GM12878 (cell line): ENCODE measurements at regions not wholly inside any gene's neighbourhood (a gene's known extent, or its start where the extent isn't known, plus 50 kb on each side); places are given as distances from the start of the nearest gene placed in this dataset.
A peak's percentile ranks its signal among the peaks of the same experiment; 100 is the strongest.

Experiments
- ATAC-seq: fragments of 200-7000 bp; cut with Tn5 transposase; 3 replicates; pipeline ENCODE4 v1.9.1; 2020; ENCODE audit warnings: mild to moderate bottlenecking, moderate library complexity
- BruUV-seq: library from RNA; stranded (reverse); fragments of 400-500 nt; replicated peaks from 2 replicates; lab custom pipeline; 2021; lab: Mats Ljungman, UMichigan
- CTCF ChIA-PET: fragments of 300-600 bp; sonication (Branson Sonifier 250); formaldehyde crosslinking; extraction: SDS; loops from one replicate; lab custom pipeline; 2021; ENCODE audit warnings: inconsistent platforms; lab: Yijun Ruan, JAX
- POLR2A ChIA-PET: fragments of 350-600 bp; formaldehyde crosslinking; extraction: SDS; loops from one replicate; lab custom pipeline; 2021; ENCODE audit warnings: inconsistent platforms; lab: Charles Lee
- RAD21 ChIA-PET: fragments of 300-600 bp; sonication (Branson Sonifier 250); formaldehyde crosslinking; loops from one replicate; lab custom pipeline; 2023; ENCODE audit warnings: antibody characterized with exemption; ENCODE audit not compliant: unreplicated experiment; lab: Charles Lee
- SMC1A ChIA-PET: fragments of 300-600 bp; sonication (Branson Sonifier 250); formaldehyde crosslinking; loops from one replicate; lab custom pipeline; 2023; ENCODE audit not compliant: unreplicated experiment, uncharacterized antibody; lab: Charles Lee
- DNase-seq: peaks from one replicate; pipeline ENCODE4 v3.0.0-alpha.2; 2011; ENCODE audit warnings: low read depth, low spot score
- FAIRE-seq: peaks from 3 replicates; lab custom pipeline; 2011; peaks lifted over from hg19 to GRCh38; lab: Jason Lieb, UNC
- H2AFZ ChIP-seq: 2 replicates; pipeline ENCODE4 v1.6.0; 2011; ENCODE audit warnings: low read depth, low read length, control low read depth; ENCODE audit not compliant: control insufficient read depth
- H3K27ac ChIP-seq: 2 replicates; pipeline ENCODE4 v1.5.1; 2011; ENCODE audit warnings: control low read depth; ENCODE audit not compliant: control insufficient read depth, insufficient read depth
- H3K27me3 ChIP-seq, 2 experiments: replicated peaks in 1 of 2; 2 replicates each; pipeline versions ENCODE4 v1.6.0 to v1.6.1; 2011; ENCODE audit warnings: low read length in 1 of 2; ENCODE audit not compliant: control insufficient read depth in 2 of 2, insufficient read depth in 2 of 2
- H3K36me3 ChIP-seq, 2 experiments: 2 replicates each; pipeline ENCODE4 v1.5.1; 2011; ENCODE audit warnings: low read length in 1 of 2; ENCODE audit not compliant: control insufficient read depth in 2 of 2, insufficient read depth in 2 of 2
- H3K4me1 ChIP-seq: 2 replicates; pipeline ENCODE4 v1.6.1; 2011; ENCODE audit warnings: mild to moderate bottlenecking, low read length, moderate library complexity, mixed read lengths; ENCODE audit not compliant: control insufficient read depth, insufficient read depth
- H3K4me2 ChIP-seq: 2 replicates; pipeline ENCODE4 v1.6.0; 2011; ENCODE audit warnings: control low read depth; ENCODE audit not compliant: control insufficient read depth, insufficient read depth
- H3K4me3 ChIP-seq: fragments of 200-600 bp; sonication (generic); 2 replicates; pipeline ENCODE4 v1.5.1; 2016
- H3K79me2 ChIP-seq: 2 replicates; pipeline ENCODE4 v1.6.0; 2011; ENCODE audit warnings: low read length; ENCODE audit not compliant: control insufficient read depth, insufficient read depth
- H3K9ac ChIP-seq: 2 replicates; pipeline ENCODE4 v1.8.0; 2011; ENCODE audit warnings: low read length, control low read depth, mixed read lengths; ENCODE audit not compliant: control insufficient read depth, insufficient read depth
- H3K9me3 ChIP-seq: replicated peaks from 3 replicates; pipeline ENCODE4 v1.5.1; 2011; ENCODE audit warnings: mild to moderate bottlenecking, low read length; ENCODE audit not compliant: control insufficient read depth, insufficient read depth
- H4K20me1 ChIP-seq: 2 replicates; pipeline ENCODE4 v1.6.0; 2011; ENCODE audit not compliant: control insufficient read depth, insufficient read depth
- CREM ChIP-seq: IDR thresholded peaks from 2 replicates; pipeline ENCODE4 v1.6.1; 2014; ENCODE audit warnings: antibody characterized with exemption, low read depth
- ETV6 ChIP-seq, 2 experiments: fragments of 450-650 bp in 1 of 2; IDR thresholded peaks in 1 of 2; conservative IDR thresholded peaks in 1 of 2; 2 replicates each; pipeline ENCODE4 v1.6.1; 2014; ENCODE audit warnings: antibody characterized with exemption in 1 of 2, borderline replicate concordance in 1 of 2, low read depth in 1 of 2, mild to moderate bottlenecking in 1 of 2, moderate library complexity in 1 of 2
- NRF1 ChIP-seq: conservative IDR thresholded peaks from 2 replicates; pipeline ENCODE4 v1.6.1; 2011; ENCODE audit warnings: mild to moderate bottlenecking, low read depth, low read length, improper control_type of control experiment
- RAD21 ChIP-seq: IDR thresholded peaks from 2 replicates; pipeline ENCODE4 v1.6.1; 2011; ENCODE audit warnings: mild to moderate bottlenecking, low read depth, low read length, moderate library complexity; ENCODE audit not compliant: insufficient read depth
- SRF ChIP-seq, 2 experiments: IDR thresholded peaks; 2 replicates each; pipeline ENCODE4 v1.6.1; 2011; ENCODE audit warnings: low read depth in 2 of 2, low read length in 2 of 2, mild to moderate bottlenecking in 1 of 2, moderate library complexity in 1 of 2
- TBL1XR1 ChIP-seq: IDR thresholded peaks from 2 replicates; pipeline ENCODE4 v1.6.1; 2012; ENCODE audit warnings: low read depth, low read length, improper control_type of control experiment
- ZSCAN29 ChIP-seq: fragments of 450-650 bp; IDR thresholded peaks from 2 replicates; pipeline ENCODE4 v1.6.1; 2017; ENCODE audit warnings: mild to moderate bottlenecking, moderate library complexity
- WGBS: methylation state at CpG from one replicate; pipeline ENCODE4 v1.1.6; 2016; ENCODE audit warnings: low lambda C conversion rate; ENCODE audit not compliant: insufficient replicate concordance, insufficient coverage; ENCODE audit errors: missing lambda C conversion rate; 5-methylcytosine and 5-hydroxymethylcytosine counted together
- in situ Hi-C: fragments of 300-500 bp; cut with MboI; formaldehyde crosslinking; loops from 9 replicates; pipeline ENCODE4 v1.14.3; 2018; ENCODE audit warnings: mixed read lengths
- intact Hi-C: fragments of 100-400 bp; cut with micrococcal nuclease; formaldehyde crosslinking; loops from one replicate; pipeline ENCODE4 v1.14.2; 2022; ENCODE audit not compliant: unreplicated experiment
- TF ChIP-seq, protein P1 (sequence below), 3 experiments: IDR thresholded peaks in 2 of 3; conservative IDR thresholded peaks in 1 of 3; 2 replicates each; pipeline ENCODE4 v1.5.1; 2011; ENCODE audit warnings: low read depth in 3 of 3, low read length in 3 of 3, mild to moderate bottlenecking in 3 of 3, control low read depth in 2 of 3, moderate library complexity in 2 of 3, inconsistent platforms in 1 of 3, mixed read lengths in 1 of 3; ENCODE audit not compliant: control insufficient read depth in 2 of 3, insufficient read depth in 1 of 3; ENCODE audit errors: extremely low read depth in 1 of 3
- TF ChIP-seq, protein P2 (sequence below): fragments of 450-650 bp; conservative IDR thresholded peaks from 2 replicates; pipeline ENCODE4 v1.6.1; 2017; ENCODE audit warnings: mild to moderate bottlenecking, moderate library complexity
- TF ChIP-seq, protein P3 (sequence below): IDR thresholded peaks from 2 replicates; pipeline ENCODE4 v1.6.1; 2012; ENCODE audit warnings: low read length, inconsistent platforms

GRCh38 chr14:71319666-71320065 is 412.4 kb downstream of the PCNX1 start:
- ChIA-PET SMC1A (no interaction called here), POLR2A (interaction anchor here (0.6 to 1.8 kb wide), 2 partner anchors 36 to 133 kb away, joined by 4 read pairs; no protein-coding TSS in a partner anchor), CTCF (interaction anchor here (1.1 to 3.0 kb wide), 2 partner anchors 181 to 433 kb away, joined by 3 to 8 read pairs; no protein-coding TSS in a partner anchor)

More at GRCh38 chr14:71319666-71320065, 412.4 kb downstream of the PCNX1 start:
- Histone ChIP-seq H2AFZ (peak overlapping the region; percentile 86), H4K20me1 (no peaks in the 10 kb centered on the region), H3K79me2 (peaks cover 41% of the 10 kb centered on the region), H3K4me1 (peaks cover 10% of the 10 kb centered on the region; the same call in 1 of the 2 replicates), H3K9me3 (no peaks in the 10 kb centered on the region), H3K27ac (peak overlapping the region; percentile 42; the same call in 1 of the 2 replicates), H3K9ac (0 out of 2 replicates have a peak overlapping the region, but pooled peaks have one; percentile 48), H3K4me3 (peak overlapping the region; percentile 98), H3K36me3 (no peaks in the 10 kb centered on the region), H3K27me3 (no peaks in the 10 kb centered on the region), H3K4me2 (peak overlapping the region; percentile 68)
- FAIRE-seq (no peak), ATAC-seq (peak; percentile 5), DNase-seq (no peak)
- BruUV-seq, result no TSS peak
- RAD21 ChIA-PET, result interaction anchor here (1.0 to 9.4 kb wide), 3 partner anchors 14 to 234 kb away, joined by 3 to 151 read pairs (median 4); no protein-coding TSS in a partner anchor
- WGBS, result 0% methylated on average over 5 of the region's 5 CpGs
- TF ChIP-seq NRF1 (no peak), CREM (no peak), TBL1XR1 (no peak), SRF (IDR thresholded peaks at IDR 0.05; ENCODE audit: low read depth in 2 of 2, low read length in 2 of 2) (0 out of 4 replicates have a peak, but pooled peaks of 1 of the 2 experiments have one; percentile 43), ZSCAN29 (no peak), ETV6 (conservative IDR thresholded peaks at IDR 0.05 in 1 of 2, IDR thresholded peaks at IDR 0.05 in 1 of 2; ENCODE audit: borderline replicate concordance in 1 of 2, low read depth in 1 of 2) (no peak), RAD21 (peak; percentile 32; the same call in 1 of the 2 replicates)
- TF ChIP-seq, protein P1, sequence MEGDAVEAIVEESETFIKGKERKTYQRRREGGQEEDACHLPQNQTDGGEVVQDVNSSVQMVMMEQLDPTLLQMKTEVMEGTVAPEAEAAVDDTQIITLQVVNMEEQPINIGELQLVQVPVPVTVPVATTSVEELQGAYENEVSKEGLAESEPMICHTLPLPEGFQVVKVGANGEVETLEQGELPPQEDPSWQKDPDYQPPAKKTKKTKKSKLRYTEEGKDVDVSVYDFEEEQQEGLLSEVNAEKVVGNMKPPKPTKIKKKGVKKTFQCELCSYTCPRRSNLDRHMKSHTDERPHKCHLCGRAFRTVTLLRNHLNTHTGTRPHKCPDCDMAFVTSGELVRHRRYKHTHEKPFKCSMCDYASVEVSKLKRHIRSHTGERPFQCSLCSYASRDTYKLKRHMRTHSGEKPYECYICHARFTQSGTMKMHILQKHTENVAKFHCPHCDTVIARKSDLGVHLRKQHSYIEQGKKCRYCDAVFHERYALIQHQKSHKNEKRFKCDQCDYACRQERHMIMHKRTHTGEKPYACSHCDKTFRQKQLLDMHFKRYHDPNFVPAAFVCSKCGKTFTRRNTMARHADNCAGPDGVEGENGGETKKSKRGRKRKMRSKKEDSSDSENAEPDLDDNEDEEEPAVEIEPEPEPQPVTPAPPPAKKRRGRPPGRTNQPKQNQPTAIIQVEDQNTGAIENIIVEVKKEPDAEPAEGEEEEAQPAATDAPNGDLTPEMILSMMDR (IDR thresholded peaks at IDR 0.05 in 2 of 3, conservative IDR thresholded peaks at IDR 0.05 in 1 of 3; ENCODE audit: control insufficient read depth in 2 of 3, extremely low read depth in 1 of 3, insufficient read depth in 1 of 3, low read depth in 3 of 3, low read length in 3 of 3), result peak in 1 of 3 experiments; percentile 6; a peak in 1 of 6 replicates
- TF ChIP-seq, protein P2, sequence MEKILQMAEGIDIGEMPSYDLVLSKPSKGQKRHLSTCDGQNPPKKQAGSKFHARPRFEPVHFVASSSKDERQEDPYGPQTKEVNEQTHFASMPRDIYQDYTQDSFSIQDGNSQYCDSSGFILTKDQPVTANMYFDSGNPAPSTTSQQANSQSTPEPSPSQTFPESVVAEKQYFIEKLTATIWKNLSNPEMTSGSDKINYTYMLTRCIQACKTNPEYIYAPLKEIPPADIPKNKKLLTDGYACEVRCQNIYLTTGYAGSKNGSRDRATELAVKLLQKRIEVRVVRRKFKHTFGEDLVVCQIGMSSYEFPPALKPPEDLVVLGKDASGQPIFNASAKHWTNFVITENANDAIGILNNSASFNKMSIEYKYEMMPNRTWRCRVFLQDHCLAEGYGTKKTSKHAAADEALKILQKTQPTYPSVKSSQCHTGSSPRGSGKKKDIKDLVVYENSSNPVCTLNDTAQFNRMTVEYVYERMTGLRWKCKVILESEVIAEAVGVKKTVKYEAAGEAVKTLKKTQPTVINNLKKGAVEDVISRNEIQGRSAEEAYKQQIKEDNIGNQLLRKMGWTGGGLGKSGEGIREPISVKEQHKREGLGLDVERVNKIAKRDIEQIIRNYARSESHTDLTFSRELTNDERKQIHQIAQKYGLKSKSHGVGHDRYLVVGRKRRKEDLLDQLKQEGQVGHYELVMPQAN, result peak; percentile 72; the same call in 1 of the 2 replicates
- TF ChIP-seq, protein P3, sequence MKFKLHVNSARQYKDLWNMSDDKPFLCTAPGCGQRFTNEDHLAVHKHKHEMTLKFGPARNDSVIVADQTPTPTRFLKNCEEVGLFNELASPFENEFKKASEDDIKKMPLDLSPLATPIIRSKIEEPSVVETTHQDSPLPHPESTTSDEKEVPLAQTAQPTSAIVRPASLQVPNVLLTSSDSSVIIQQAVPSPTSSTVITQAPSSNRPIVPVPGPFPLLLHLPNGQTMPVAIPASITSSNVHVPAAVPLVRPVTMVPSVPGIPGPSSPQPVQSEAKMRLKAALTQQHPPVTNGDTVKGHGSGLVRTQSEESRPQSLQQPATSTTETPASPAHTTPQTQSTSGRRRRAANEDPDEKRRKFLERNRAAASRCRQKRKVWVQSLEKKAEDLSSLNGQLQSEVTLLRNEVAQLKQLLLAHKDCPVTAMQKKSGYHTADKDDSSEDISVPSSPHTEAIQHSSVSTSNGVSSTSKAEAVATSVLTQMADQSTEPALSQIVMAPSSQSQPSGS, result no peak
- in situ Hi-C loops (loop anchor here (5.0 kb wide), 1 partner anchor 178 kb away; no protein-coding TSS in a partner anchor), intact Hi-C loops (loop anchor here (1.0 to 10.0 kb wide), 6 partner anchors 115 to 434 kb away; no protein-coding TSS in a partner anchor)
